SK-N-SH (cell line): ENCODE measurements at regions not wholly inside any gene's neighbourhood (a gene's known extent, or its start where the extent isn't known, plus 50 kb on each side); places are given as distances from the start of the nearest gene placed in this dataset.

Source experiments
- CTCF ChIA-PET: fragments of 300-600, 350-600 bp; formaldehyde crosslinking; extraction: SDS; loops from one replicate; lab custom pipeline; 2021; lab: Yijun Ruan, JAX
- POLR2A ChIA-PET: fragments of 350-600 bp; sonication (Branson Sonifier 250); formaldehyde crosslinking; extraction: SDS; loops from one replicate; lab custom pipeline; 2020; ENCODE audit warnings: antibody characterized with exemption, inconsistent platforms; lab: Yijun Ruan, JAX
- DNase-seq: peaks from one replicate; pipeline ENCODE4 v3.0.0; 2012
- H2AFZ ChIP-seq: fragments of 200-600 bp; sonication (generic); 2 replicates; pipeline ENCODE4 v1.8.1; 2016; ENCODE audit warnings: antibody characterized with exemption, mild to moderate bottlenecking, low read depth
- H3F3A ChIP-seq: fragments of 200-600 bp; sonication (generic); replicated peaks from 2 replicates; pipeline ENCODE3; 2016; ENCODE audit warnings: antibody characterized with exemption, mild to moderate bottlenecking; ENCODE audit not compliant: insufficient read depth
- H3K27ac ChIP-seq, 2 experiments: fragments of 200-500 bp in 1 of 2; fragments of 200-600 bp in 1 of 2; sonication (Bioruptor generic) in 1 of 2; sonication (generic), shearing (Covaris generic) in 1 of 2; 2 replicates each; pipeline versions ENCODE4 v1.5.1 to v1.6.1; 2014 to 2016; ENCODE audit warnings: low read depth in 2 of 2, inconsistent platforms in 1 of 2, low read length in 1 of 2, mild to moderate bottlenecking in 1 of 2, mixed read lengths in 1 of 2
- H3K27me3 ChIP-seq: fragments of 200-600 bp; sonication (generic), shearing (Covaris generic); 2 replicates; pipeline ENCODE4 v1.6.1; 2016; ENCODE audit warnings: mixed run types; ENCODE audit not compliant: insufficient read depth
- H3K36me3 ChIP-seq, 2 experiments: fragments of 200-500 bp in 1 of 2; fragments of 200-600 bp in 1 of 2; sonication (Bioruptor generic) in 1 of 2; sonication (generic) in 1 of 2; replicated peaks in 1 of 2; 2 replicates each; pipeline versions ENCODE3 to v1.5.1; 2014 to 2016; ENCODE audit warnings: low read length in 1 of 2, mild to moderate bottlenecking in 1 of 2; ENCODE audit not compliant: insufficient read depth in 2 of 2, control insufficient read depth in 1 of 2
- H3K4me1 ChIP-seq, 2 experiments: fragments of 200-500 bp in 1 of 2; fragments of 200-600 bp in 1 of 2; sonication (Bioruptor generic) in 1 of 2; sonication (generic), shearing (Covaris generic) in 1 of 2; 2 replicates each; pipeline versions ENCODE4 v1.5.1 to v1.6.1; 2014 to 2016; ENCODE audit warnings: low read depth in 1 of 2, low read length in 1 of 2, mixed run types in 1 of 2; ENCODE audit not compliant: insufficient read depth in 2 of 2, control insufficient read depth in 1 of 2
- H3K4me2 ChIP-seq: fragments of 200-600 bp; sonication (generic), shearing (Covaris generic); 2 replicates; pipeline ENCODE4 v1.6.1; 2017; ENCODE audit warnings: mixed run types
- H3K4me3 ChIP-seq, 2 experiments: fragments of 200-500 bp in 1 of 2; fragments of 200-600 bp in 1 of 2; sonication (Bioruptor generic) in 1 of 2; sonication (generic), shearing (Covaris generic) in 1 of 2; 2 replicates each; pipeline versions ENCODE4 v1.5.1 to v1.8.1; 2014 to 2016; ENCODE audit warnings: low read depth in 2 of 2, inconsistent platforms in 1 of 2, low read length in 1 of 2, mild to moderate bottlenecking in 1 of 2, mixed read lengths in 1 of 2, moderate library complexity in 1 of 2
- H3K79me2 ChIP-seq: fragments of 200-600 bp; sonication (generic); 2 replicates; pipeline ENCODE4 v1.8.1; 2017; ENCODE audit warnings: mild to moderate bottlenecking; ENCODE audit not compliant: insufficient read depth
- H3K9ac ChIP-seq: fragments of 200-600 bp; sonication (generic); 2 replicates; pipeline ENCODE4 v1.6.1; 2017; ENCODE audit warnings: mixed run types
- H3K9me2 ChIP-seq: fragments of 200-600 bp; sonication (generic); 2 replicates; pipeline ENCODE4 v1.6.1; 2017; ENCODE audit warnings: mixed run types
- H3K9me3 ChIP-seq: fragments of 200-600 bp; sonication (generic); 2 replicates; pipeline ENCODE4 v1.6.1; 2017; ENCODE audit warnings: mixed run types, mild to moderate bottlenecking, moderate library complexity
- H4K20me1 ChIP-seq: fragments of 200-600 bp; sonication (generic); 2 replicates; pipeline ENCODE4 v1.6.1; 2017; ENCODE audit warnings: mild to moderate bottlenecking, mixed run types; ENCODE audit not compliant: insufficient read depth
- CHD2 ChIP-seq: fragments of 150-350 bp; IDR thresholded peaks from 2 replicates; pipeline ENCODE4 v1.6.1; 2018; ENCODE audit warnings: low read length; ENCODE audit not compliant: partially characterized antibody
- GABPA ChIP-seq: IDR thresholded peaks from 2 replicates; pipeline ENCODE4 v1.4.0; 2012; ENCODE audit warnings: low read depth, mild to moderate bottlenecking
- NFIC ChIP-seq: IDR thresholded peaks from 2 replicates; pipeline ENCODE4 v1.4.0; 2012; ENCODE audit warnings: borderline replicate concordance
- NRF1 ChIP-seq: IDR thresholded peaks from 2 replicates; pipeline ENCODE4 v1.6.1; 2012; ENCODE audit warnings: low read depth, mild to moderate bottlenecking, low read length
- POLR2AphosphoS5 ChIP-seq: IDR thresholded peaks from 2 replicates; pipeline ENCODE4 v1.6.1; 2012; ENCODE audit warnings: low read depth, low read length
- RAD21 ChIP-seq: IDR thresholded peaks from 2 replicates; pipeline ENCODE4 v1.6.1; 2012; ENCODE audit warnings: mild to moderate bottlenecking, low read length
- RFX5 ChIP-seq: IDR thresholded peaks from 2 replicates; pipeline ENCODE4 v1.6.1; 2012; ENCODE audit warnings: mild to moderate bottlenecking, improper control_type of control experiment, low read length
- RXRA ChIP-seq: IDR thresholded peaks from 2 replicates; pipeline ENCODE4 v1.4.0; 2012; ENCODE audit warnings: low read depth, mild to moderate bottlenecking, borderline replicate concordance
- SIN3A ChIP-seq: IDR thresholded peaks from 2 replicates; pipeline ENCODE4 v1.6.1; 2012; ENCODE audit warnings: low read depth, mild to moderate bottlenecking, low read length, moderate library complexity, borderline replicate concordance
- SMC3 ChIP-seq: IDR thresholded peaks from 2 replicates; pipeline ENCODE4 v1.6.1; 2012; ENCODE audit warnings: low read depth, low read length, improper control_type of control experiment
- TAF1 ChIP-seq: IDR thresholded peaks from 2 replicates; pipeline ENCODE4 v1.6.1; 2012; ENCODE audit warnings: low read depth, mild to moderate bottlenecking, low read length, moderate library complexity, borderline replicate concordance
- TCF12 ChIP-seq: IDR thresholded peaks from 2 replicates; pipeline ENCODE4 v1.4.0; 2012
- YY1 ChIP-seq: IDR thresholded peaks from 2 replicates; pipeline ENCODE4 v1.4.0; 2012; ENCODE audit warnings: low read depth, mild to moderate bottlenecking
- WGBS: methylation state at CpG from one replicate; pipeline ENCODE4 v1.1.6; 2017; ENCODE audit warnings: low lambda C conversion rate; 5-methylcytosine and 5-hydroxymethylcytosine counted together
- TF ChIP-seq, protein P1 (sequence below): IDR thresholded peaks from 2 replicates; pipeline ENCODE4 v1.6.1; 2012; ENCODE audit warnings: mild to moderate bottlenecking, low read depth, low read length, moderate library complexity
- TF ChIP-seq, protein P2 (sequence below): IDR thresholded peaks from 2 replicates; pipeline ENCODE4 v1.4.0; 2012; ENCODE audit warnings: low read depth, borderline replicate concordance
- TF ChIP-seq, protein P3 (sequence below): fragments of 150-350 bp; IDR thresholded peaks from 2 replicates; pipeline ENCODE4 v1.6.1; 2017; ENCODE audit warnings: antibody characterized with exemption, low read length, low read depth, borderline replicate concordance

DNA sequence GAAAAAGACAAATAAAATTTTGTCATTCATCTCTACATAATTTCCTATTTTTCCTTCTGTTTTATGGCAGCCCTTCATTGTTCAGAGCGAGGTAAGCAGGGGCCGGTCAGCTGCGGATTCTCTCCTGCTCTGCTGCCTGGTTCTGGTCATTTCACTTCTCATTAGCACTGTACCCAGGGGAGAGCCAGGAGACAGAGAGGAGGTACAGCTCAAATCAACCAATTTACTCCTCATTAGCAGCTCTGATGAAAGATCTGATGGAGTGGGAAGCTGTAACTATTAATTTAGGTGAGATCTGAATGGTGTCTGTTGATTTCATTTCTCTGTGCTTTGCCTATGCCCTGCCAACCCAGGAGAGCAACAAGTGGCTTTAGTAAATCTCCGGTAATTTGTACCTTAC lies 241.5 kb upstream of the PFKP start:
- no peaks in the 10 kb centered on the region for H4K20me1 ChIP-seq
- H3K36me3 ChIP-seq: no peaks in the 10 kb centered on the region
- TF ChIP-seq RXRA (no peak), NRF1 (no peak), SIN3A (no peak), TAF1 (no peak), CHD2 (no peak), TCF12 (no peak), POLR2AphosphoS5 (no peak), NFIC (no peak), RAD21 (no peak), GABPA (no peak), YY1 (no peak), RFX5 (no peak), SMC3 (no peak)
- TF ChIP-seq, protein P1, sequence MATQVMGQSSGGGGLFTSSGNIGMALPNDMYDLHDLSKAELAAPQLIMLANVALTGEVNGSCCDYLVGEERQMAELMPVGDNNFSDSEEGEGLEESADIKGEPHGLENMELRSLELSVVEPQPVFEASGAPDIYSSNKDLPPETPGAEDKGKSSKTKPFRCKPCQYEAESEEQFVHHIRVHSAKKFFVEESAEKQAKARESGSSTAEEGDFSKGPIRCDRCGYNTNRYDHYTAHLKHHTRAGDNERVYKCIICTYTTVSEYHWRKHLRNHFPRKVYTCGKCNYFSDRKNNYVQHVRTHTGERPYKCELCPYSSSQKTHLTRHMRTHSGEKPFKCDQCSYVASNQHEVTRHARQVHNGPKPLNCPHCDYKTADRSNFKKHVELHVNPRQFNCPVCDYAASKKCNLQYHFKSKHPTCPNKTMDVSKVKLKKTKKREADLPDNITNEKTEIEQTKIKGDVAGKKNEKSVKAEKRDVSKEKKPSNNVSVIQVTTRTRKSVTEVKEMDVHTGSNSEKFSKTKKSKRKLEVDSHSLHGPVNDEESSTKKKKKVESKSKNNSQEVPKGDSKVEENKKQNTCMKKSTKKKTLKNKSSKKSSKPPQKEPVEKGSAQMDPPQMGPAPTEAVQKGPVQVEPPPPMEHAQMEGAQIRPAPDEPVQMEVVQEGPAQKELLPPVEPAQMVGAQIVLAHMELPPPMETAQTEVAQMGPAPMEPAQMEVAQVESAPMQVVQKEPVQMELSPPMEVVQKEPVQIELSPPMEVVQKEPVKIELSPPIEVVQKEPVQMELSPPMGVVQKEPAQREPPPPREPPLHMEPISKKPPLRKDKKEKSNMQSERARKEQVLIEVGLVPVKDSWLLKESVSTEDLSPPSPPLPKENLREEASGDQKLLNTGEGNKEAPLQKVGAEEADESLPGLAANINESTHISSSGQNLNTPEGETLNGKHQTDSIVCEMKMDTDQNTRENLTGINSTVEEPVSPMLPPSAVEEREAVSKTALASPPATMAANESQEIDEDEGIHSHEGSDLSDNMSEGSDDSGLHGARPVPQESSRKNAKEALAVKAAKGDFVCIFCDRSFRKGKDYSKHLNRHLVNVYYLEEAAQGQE: no peak
- TF ChIP-seq, protein P2, sequence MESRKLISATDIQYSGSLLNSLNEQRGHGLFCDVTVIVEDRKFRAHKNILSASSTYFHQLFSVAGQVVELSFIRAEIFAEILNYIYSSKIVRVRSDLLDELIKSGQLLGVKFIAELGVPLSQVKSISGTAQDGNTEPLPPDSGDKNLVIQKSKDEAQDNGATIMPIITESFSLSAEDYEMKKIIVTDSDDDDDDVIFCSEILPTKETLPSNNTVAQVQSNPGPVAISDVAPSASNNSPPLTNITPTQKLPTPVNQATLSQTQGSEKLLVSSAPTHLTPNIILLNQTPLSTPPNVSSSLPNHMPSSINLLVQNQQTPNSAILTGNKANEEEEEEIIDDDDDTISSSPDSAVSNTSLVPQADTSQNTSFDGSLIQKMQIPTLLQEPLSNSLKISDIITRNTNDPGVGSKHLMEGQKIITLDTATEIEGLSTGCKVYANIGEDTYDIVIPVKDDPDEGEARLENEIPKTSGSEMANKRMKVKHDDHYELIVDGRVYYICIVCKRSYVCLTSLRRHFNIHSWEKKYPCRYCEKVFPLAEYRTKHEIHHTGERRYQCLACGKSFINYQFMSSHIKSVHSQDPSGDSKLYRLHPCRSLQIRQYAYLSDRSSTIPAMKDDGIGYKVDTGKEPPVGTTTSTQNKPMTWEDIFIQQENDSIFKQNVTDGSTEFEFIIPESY: no peak
- TF ChIP-seq, protein P3, sequence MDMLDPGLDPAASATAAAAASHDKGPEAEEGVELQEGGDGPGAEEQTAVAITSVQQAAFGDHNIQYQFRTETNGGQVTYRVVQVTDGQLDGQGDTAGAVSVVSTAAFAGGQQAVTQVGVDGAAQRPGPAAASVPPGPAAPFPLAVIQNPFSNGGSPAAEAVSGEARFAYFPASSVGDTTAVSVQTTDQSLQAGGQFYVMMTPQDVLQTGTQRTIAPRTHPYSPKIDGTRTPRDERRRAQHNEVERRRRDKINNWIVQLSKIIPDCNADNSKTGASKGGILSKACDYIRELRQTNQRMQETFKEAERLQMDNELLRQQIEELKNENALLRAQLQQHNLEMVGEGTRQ: no peak
- TF ChIP-seq, all 33 proteins: peak for 0
- no peak overlapping the region for H3K9ac ChIP-seq
- CTCF ChIA-PET: interaction anchor here (1.2 to 1.6 kb wide), 2 partner anchors 9 to 602 kb away, joined by 3 read pairs; no protein-coding TSS in a partner anchor
- H3F3A ChIP-seq: no peaks in the 10 kb centered on the region
- DNase-seq: no peak
- no peak overlapping the region for H3K4me3 ChIP-seq
- H3K9me2 ChIP-seq: no peaks in the 10 kb centered on the region
- POLR2A ChIA-PET: no interaction called here
- H3K27me3 ChIP-seq: no peaks in the 10 kb centered on the region
- no peaks in the 10 kb centered on the region for H3K9me3 ChIP-seq
- no peak overlapping the region for H3K4me2 ChIP-seq
- 28% methylated on average over 4 of the region's 4 CpGs for WGBS
- no peak overlapping the region for H3K27ac ChIP-seq
- no peaks in the 10 kb centered on the region for H3K79me2 ChIP-seq
- no peak overlapping the region for H2AFZ ChIP-seq
- H3K4me1 ChIP-seq: no peaks in the 10 kb centered on the region; a peak in 1 of 4 replicates
